ENCODE measurements at regions not wholly inside any gene's neighbourhood (a gene's known extent, or its start where the extent isn't known, plus 50 kb on each side); places are given as distances from the start of the nearest gene placed in this dataset.

DNA sequence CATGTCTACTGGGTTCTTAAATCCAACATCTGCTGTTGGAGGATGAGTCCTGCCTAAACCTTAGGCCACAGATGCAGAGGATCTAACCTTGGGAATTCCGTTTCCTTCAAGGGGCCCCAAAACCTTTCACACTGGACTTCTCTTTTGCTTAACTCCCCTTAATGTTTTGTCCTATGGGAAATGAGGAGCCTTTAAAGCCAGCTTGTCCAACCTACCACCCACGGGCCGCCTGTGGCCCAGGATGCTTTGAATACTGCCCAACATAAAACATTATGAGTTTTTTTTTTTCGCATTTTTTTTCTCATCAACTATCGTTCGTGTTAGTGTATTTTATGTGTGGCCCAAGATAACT lies 157.2 kb upstream of the SLC1A4 start:
- H3K27ac ChIP-seq (ENCODE audit: low read length) = peak overlapping the region; percentile 93
- no TSS peak for BruUV-seq (replicated peaks)
- no peaks in the 10 kb centered on the region for H3K79me2 ChIP-seq (ENCODE audit: low read length)
- TF ChIP-seq CTCF (conservative IDR thresholded peaks at IDR 0.05; ENCODE audit: low read depth, low read length) (0 out of 2 replicates have a peak, but pooled peaks have one; percentile 1), EZH2 (IDR thresholded peaks at IDR 0.05; ENCODE audit: low read length, unreplicated experiment) (no peak)
- H3F3A ChIP-seq (ENCODE audit: low read length, unreplicated experiment) = peaks cover 14% of the 10 kb centered on the region
- no peak for DNase-seq
- ATAC-seq = no peak
- no peak overlapping the region for H3K4me3 ChIP-seq (ENCODE audit: low read length)
- no peaks in the 10 kb centered on the region for H3K9me2 ChIP-seq (replicated peaks; ENCODE audit: low read length)
- ChIA-PET POLR2A (ENCODE audit: unreplicated experiment) (no interaction called here), CTCF (interaction anchor here (0.6 to 1.7 kb wide), 2 partner anchors 62 to 81 kb away, joined by 3 to 9 read pairs; no protein-coding TSS in a partner anchor)
- peak overlapping the region; percentile 60 for H2AFZ ChIP-seq (ENCODE audit: low read length)
- intact Hi-C loops (cut with micrococcal nuclease) = loop anchor here (1.0 to 5.0 kb wide), 6 partner anchors 34 to 245 kb away; no protein-coding TSS in a partner anchor
- no peaks in the 10 kb centered on the region for H4K20me1 ChIP-seq (ENCODE audit: low read length)
- H3K27me3 ChIP-seq (ENCODE audit: low read length) = no peaks in the 10 kb centered on the region
- no peaks in the 10 kb centered on the region for H3K9me3 ChIP-seq (ENCODE audit: low read length)
- H3K4me1 ChIP-seq (ENCODE audit: insufficient read depth, low read length) = peaks cover 61% of the 10 kb centered on the region
- peak overlapping the region; percentile 53 for H3K9ac ChIP-seq (ENCODE audit: low read length)
- no peaks in the 10 kb centered on the region for H3K36me3 ChIP-seq (ENCODE audit: low read depth, low read length)
- H3K4me2 ChIP-seq (ENCODE audit: low read length) = peak overlapping the region; percentile 75

GRCh38 chr2:64832936-64833335 lies 156.3 kb upstream of the SLC1A4 start:
- Histone ChIP-seq H3K9ac (ENCODE audit: low read length) (no peak overlapping the region), H3K36me3 (ENCODE audit: low read depth, low read length) (no peaks in the 10 kb centered on the region), H3K9me3 (ENCODE audit: low read length) (no peaks in the 10 kb centered on the region), H3K27me3 (ENCODE audit: low read length) (no peaks in the 10 kb centered on the region), H3K4me2 (ENCODE audit: low read length) (0 out of 2 replicates have a peak overlapping the region, but pooled peaks have one; percentile 2), H3K9me2 (replicated peaks; ENCODE audit: low read length) (no peaks in the 10 kb centered on the region), H3K4me1 (ENCODE audit: insufficient read depth, low read length) (peaks cover 69% of the 10 kb centered on the region), H3K79me2 (ENCODE audit: low read length) (no peaks in the 10 kb centered on the region), H3K4me3 (ENCODE audit: low read length) (no peak overlapping the region), H3F3A (ENCODE audit: low read length, unreplicated experiment) (peaks cover 12% of the 10 kb centered on the region), H2AFZ (ENCODE audit: low read length) (no peak overlapping the region), H4K20me1 (ENCODE audit: low read length) (no peaks in the 10 kb centered on the region), H3K27ac (ENCODE audit: low read length) (peak overlapping the region; percentile 93)
- DNase-seq = peak; percentile 33
- TF ChIP-seq EZH2phosphoT487 (IDR thresholded peaks at IDR 0.05; ENCODE audit: borderline replicate concordance, low read length) (no peak), EZH2 (IDR thresholded peaks at IDR 0.05; ENCODE audit: low read length, unreplicated experiment) (no peak), CTCF (conservative IDR thresholded peaks at IDR 0.05; ENCODE audit: low read depth, low read length) (no peak)
- POLR2A ChIA-PET (ENCODE audit: unreplicated experiment) = interaction anchor here (0.5 to 0.7 kb wide), 4 partner anchors 36 to 83 kb away, joined by 3 to 11 read pairs (median 4); no protein-coding TSS in a partner anchor
- intact Hi-C loops (cut with micrococcal nuclease) = loop anchor here (5.0 kb wide), 1 partner anchor 34 kb away; no protein-coding TSS in a partner anchor
- no peak for ATAC-seq
- CTCF ChIA-PET = interaction anchor here (0.6 kb wide), 1 partner anchor 310 kb away, joined by 3 read pairs; no protein-coding TSS in a partner anchor
- BruUV-seq (replicated peaks) = no TSS peak

DNA sequence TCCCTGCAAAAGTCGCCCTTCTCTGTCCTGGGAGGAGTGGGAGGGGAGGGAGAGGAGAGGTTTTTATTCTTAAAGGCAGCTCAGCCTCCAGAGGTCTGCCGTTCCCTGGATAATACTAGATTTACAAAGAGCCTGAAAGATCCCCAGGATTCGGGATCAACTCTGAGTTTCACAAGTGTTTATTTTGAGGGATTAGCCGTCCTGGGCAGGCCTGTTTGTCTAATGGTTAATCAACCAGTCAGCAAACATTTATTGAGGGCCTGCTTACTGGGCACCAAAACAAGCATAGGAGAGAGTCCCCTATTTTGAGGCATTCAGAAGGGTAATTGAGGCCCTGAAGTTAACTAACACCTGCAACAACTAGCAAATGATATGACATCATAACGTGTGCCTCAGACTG lies 152.6 kb upstream of the SLC1A4 start:
- Histone ChIP-seq H3K9me3 (ENCODE audit: low read length) (no peaks in the 10 kb centered on the region), H3K27ac (ENCODE audit: low read length) (peak overlapping the region; percentile 99), H3K9me2 (replicated peaks; ENCODE audit: low read length) (no peaks in the 10 kb centered on the region), H3K4me2 (ENCODE audit: low read length) (peak overlapping the region; percentile 79), H3K4me1 (ENCODE audit: insufficient read depth, low read length) (peaks cover 84% of the 10 kb centered on the region), H3F3A (ENCODE audit: low read length, unreplicated experiment) (peaks cover 20% of the 10 kb centered on the region), H3K4me3 (ENCODE audit: low read length) (no peak overlapping the region), H3K79me2 (ENCODE audit: low read length) (no peaks in the 10 kb centered on the region), H3K9ac (ENCODE audit: low read length) (peak overlapping the region; percentile 40), H3K27me3 (ENCODE audit: low read length) (no peaks in the 10 kb centered on the region), H3K36me3 (ENCODE audit: low read depth, low read length) (no peaks in the 10 kb centered on the region), H4K20me1 (ENCODE audit: low read length) (no peaks in the 10 kb centered on the region), H2AFZ (ENCODE audit: low read length) (0 out of 2 replicates have a peak overlapping the region, but pooled peaks have one; percentile 22)
- ATAC-seq (peak; percentile 1), DNase-seq (peak; percentile 54)
- ChIA-PET POLR2A (ENCODE audit: unreplicated experiment) (interaction anchor here (0.6 kb wide), 1 partner anchor 114 kb away, joined by 4 read pairs; no protein-coding TSS in a partner anchor), CTCF (no interaction called here)
- BruUV-seq (replicated peaks) = no TSS peak
- TF ChIP-seq EZH2phosphoT487 (IDR thresholded peaks at IDR 0.05; ENCODE audit: borderline replicate concordance, low read length) (no peak), EZH2 (IDR thresholded peaks at IDR 0.05; ENCODE audit: low read length, unreplicated experiment) (no peak), CTCF (conservative IDR thresholded peaks at IDR 0.05; ENCODE audit: low read depth, low read length) (no peak)
- intact Hi-C loops (cut with micrococcal nuclease) = no loop called here

Measured in PC-3 (cell line).